NB4 (cell line): ENCODE measurements at regions not wholly inside any gene's neighbourhood (a gene's known extent, or its start where the extent isn't known, plus 50 kb on each side); places are given as distances from the start of the nearest gene placed in this dataset.

Experiments
- DNase-seq: peaks from one replicate; pipeline ENCODE4 v3.0.0; 2010; ENCODE audit warnings: low read depth
- H3K4me3 ChIP-seq: one replicate; pipeline ENCODE4 v1.5.1; 2011; ENCODE audit warnings: mild to moderate bottlenecking, low read depth, low read length, moderate library complexity
- MYC ChIP-seq: IDR thresholded peaks from 2 replicates; pipeline ENCODE4 v1.6.1; 2011; ENCODE audit warnings: low read depth, low read length
- POLR2A ChIP-seq: IDR thresholded peaks from 2 replicates; pipeline ENCODE4 v1.6.1; 2011; ENCODE audit warnings: mild to moderate bottlenecking; ENCODE audit not compliant: insufficient read length; ENCODE audit errors: extremely low read depth
- TF ChIP-seq, protein P1 (sequence below): IDR thresholded peaks from 2 replicates; pipeline ENCODE4 v1.6.1; 2011; ENCODE audit warnings: low read depth, low read length
- TF ChIP-seq, protein P2 (sequence below): IDR thresholded peaks from one replicate; pipeline ENCODE4 v1.5.1; 2012; ENCODE audit warnings: low read depth, low read length

DNA sequence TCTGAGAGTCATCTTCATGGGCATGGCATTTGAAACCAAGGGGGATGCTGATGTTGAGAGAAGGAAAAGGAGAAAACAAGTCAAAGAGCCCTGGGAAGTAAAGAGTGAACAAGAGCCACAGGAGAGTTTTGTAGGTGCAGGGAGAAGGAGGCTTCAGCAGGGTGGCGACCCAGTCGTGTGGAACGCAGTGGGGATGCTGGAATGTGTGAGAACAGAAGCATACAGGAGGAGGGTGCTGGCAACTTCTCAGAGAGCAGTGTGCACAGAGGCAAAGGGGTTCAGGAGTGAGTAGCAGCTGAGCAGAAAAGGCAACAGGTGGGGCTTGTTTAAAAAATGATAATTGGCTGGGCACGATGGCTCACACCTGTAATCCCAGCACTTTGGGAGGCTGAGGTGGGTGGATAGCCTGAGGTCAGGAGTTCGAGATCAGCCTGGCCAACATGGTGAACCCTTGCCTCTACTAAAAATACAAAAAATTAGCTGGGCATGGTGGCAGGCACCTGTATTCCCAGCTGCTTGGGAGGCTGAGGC lies 75.8 kb upstream of the PLET1 start:
- TF ChIP-seq, protein P1, sequence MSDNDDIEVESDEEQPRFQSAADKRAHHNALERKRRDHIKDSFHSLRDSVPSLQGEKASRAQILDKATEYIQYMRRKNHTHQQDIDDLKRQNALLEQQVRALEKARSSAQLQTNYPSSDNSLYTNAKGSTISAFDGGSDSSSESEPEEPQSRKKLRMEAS = no peak
- TF ChIP-seq POLR2A (no peak), MYC (no peak)
- TF ChIP-seq, protein P2, sequence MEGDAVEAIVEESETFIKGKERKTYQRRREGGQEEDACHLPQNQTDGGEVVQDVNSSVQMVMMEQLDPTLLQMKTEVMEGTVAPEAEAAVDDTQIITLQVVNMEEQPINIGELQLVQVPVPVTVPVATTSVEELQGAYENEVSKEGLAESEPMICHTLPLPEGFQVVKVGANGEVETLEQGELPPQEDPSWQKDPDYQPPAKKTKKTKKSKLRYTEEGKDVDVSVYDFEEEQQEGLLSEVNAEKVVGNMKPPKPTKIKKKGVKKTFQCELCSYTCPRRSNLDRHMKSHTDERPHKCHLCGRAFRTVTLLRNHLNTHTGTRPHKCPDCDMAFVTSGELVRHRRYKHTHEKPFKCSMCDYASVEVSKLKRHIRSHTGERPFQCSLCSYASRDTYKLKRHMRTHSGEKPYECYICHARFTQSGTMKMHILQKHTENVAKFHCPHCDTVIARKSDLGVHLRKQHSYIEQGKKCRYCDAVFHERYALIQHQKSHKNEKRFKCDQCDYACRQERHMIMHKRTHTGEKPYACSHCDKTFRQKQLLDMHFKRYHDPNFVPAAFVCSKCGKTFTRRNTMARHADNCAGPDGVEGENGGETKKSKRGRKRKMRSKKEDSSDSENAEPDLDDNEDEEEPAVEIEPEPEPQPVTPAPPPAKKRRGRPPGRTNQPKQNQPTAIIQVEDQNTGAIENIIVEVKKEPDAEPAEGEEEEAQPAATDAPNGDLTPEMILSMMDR = no peak
- no peak overlapping the region for H3K4me3 ChIP-seq
- DNase-seq = no peak

DNA sequence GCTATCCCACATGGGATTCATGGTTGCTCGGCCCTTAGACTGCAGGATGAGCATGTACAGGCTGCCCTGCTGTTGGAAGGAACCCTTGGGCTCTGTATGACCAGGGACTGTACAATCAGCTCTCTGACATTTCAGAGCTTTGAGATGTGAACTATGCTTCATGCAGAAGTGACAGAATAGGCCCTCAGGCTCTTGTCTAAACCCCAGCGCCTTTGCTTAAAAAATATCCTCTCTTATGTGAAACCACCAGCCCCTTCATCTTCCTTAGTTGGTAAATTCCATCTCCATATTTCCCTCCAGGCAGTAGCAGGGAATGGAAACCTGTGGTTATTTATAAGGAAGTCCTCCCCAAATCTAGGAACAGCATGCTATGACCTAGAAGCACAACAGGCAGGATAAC lies 78.9 kb upstream of the PLET1 start:
- no peak for DNase-seq
- TF ChIP-seq, protein P1 = no peak
- no peak overlapping the region for H3K4me3 ChIP-seq

DNA sequence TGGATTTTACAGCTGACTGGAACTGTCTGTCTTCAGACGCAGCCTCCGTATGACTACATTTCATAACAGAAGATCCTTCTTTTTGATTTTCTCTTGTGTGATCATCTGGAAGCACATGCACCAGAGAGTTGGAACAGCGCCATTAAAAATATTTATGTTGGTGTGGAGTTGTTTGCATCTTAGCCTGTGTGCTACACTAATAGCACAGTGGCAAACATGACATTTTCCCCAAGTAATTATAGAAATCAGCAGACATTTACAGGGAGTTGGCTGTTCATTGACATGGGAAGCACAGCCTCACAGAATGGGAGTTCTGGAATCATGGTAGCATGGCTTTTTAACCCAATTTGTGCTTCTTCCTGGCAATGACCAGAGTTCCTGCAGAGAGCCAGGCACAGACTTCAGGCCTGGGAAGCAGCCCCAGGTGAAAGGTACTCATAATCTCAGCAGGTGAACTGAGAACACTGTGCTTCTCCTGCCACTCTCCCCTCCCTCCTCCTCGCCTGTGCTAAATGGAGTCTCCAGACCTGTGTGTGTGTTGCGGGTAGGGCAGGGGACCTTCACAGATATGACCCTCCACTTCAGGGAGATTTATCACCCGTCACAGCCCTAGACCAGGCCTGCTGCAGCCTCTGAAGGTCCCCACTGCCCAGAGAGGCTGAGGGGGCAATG lies 82.8 kb upstream of the PLET1 start:
- TF ChIP-seq, protein P2 = no peak
- TF ChIP-seq MYC (no peak), POLR2A (no peak)
- TF ChIP-seq, protein P1 = no peak
- H3K4me3 ChIP-seq = no peak overlapping the region
- DNase-seq = no peak

DNA sequence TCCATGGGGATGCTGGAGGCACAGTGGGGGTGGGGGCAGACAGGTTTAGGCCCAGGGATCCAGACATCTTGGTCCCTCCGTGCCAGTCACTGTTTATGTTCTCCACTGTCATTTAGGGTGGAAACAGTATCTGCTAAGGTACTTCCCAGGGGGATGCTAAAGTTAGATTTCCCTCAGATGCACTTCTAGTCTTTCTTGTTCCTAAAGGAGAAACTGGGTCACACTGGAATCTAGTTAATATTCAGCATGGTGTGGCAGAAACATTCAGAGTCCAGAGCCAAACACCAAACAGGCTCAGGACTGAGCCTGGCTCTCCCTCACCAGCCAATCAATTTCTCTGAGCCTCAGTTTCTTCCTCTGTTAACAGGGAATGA lies 83.4 kb upstream of the PLET1 start:
- no peak for TF ChIP-seq MYC
- TF ChIP-seq, protein P2 = no peak
- TF ChIP-seq, protein P1 = no peak
- no peak for TF ChIP-seq POLR2A
- no peak for DNase-seq
- H3K4me3 ChIP-seq = no peak overlapping the region

DNA sequence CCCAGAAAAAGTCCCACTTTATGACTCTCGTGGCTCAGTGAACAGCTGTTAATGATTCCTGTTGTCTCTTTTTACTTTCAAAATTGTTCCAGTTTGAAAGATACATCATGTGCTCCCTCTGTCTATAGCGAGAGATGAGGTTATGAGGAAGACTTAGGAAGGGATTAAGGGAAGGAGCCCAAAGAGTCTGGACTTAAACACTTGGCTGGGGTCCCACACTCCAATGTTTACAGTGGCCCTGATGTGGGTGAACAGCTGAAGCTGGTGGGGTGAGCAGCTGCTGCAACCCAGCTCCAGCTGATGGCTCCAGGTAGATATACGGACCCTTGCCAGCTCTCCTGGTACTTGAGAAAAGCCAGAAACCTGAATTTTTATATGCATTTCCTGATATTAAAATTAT lies 84.5 kb upstream of the PLET1 start:
- DNase-seq = no peak
- TF ChIP-seq POLR2A = no peak
- TF ChIP-seq, protein P1 = no peak
- no peak overlapping the region for H3K4me3 ChIP-seq

DNA sequence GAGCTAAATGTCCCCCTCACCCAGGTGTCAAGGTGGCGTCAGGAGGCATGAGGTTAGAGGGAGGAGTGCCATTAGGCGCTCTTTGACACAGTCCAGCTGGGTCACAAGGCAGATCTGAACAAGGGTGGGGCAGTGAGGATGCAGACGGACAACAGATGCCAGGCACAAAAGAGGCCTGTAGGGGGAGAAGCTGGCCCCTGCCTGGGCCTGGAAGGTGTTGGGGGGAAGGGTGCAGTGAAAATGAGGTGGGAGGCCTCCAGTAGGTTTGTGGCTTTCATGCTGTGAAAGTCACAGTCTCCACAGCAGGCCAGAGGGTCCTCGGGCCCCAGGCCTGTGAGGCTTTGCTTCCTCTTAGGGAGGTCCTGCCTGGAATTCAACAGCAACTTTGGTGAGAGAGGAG lies 85.0 kb upstream of the PLET1 start:
- TF ChIP-seq POLR2A = no peak
- TF ChIP-seq, protein P2 = peak; percentile 28
- DNase-seq = peak; percentile 15

DNA sequence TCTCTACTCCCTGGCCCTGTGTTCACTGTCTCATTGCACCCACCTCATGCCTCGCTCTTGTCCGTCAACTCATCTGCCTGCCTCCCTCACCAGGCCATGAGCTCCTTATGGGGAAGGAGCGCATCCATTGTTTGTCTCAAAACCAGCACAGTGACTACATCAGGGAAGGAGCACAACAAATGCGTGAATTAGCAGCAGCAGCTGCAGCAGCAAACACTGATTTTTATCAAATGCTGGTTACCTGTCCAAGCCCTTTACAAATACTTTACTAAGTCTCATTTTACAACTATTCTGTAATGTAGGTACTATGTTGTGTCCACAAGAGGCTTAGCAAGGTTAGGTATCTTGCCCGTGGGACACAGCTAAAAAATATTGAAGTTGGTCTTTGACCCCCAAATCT lies 85.9 kb upstream of the PLET1 start:
- no peak for DNase-seq
- H3K4me3 ChIP-seq = no peak overlapping the region
- TF ChIP-seq, protein P1 = no peak
- no peak for TF ChIP-seq POLR2A
- TF ChIP-seq, protein P2 = no peak
- no peak for TF ChIP-seq MYC

More for the DNA sequence above, 85.0 kb upstream of the PLET1 start:
- H3K4me3 ChIP-seq = no peak overlapping the region
